ENCODE measurements at regions not wholly inside any gene's neighbourhood (a gene's known extent, or its start where the extent isn't known, plus 50 kb on each side); places are given as distances from the start of the nearest gene placed in this dataset.

DNA sequence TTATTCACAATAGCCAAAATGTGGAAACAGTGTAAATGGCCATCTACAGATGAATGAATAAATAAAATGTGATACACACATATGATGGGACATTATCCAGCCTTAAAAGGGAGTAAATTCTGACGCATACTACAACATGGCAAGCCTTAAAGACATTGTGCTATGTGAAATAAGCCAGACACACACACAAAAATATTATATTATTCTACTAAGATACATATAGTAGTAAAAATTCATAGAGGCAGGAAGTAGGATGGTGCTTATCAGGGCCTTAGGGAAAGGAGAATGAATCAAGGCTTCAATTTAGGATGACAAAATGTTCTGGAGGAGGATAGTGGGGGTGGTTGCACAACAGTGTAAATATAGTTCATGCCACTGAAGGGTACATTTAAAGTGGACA is 346.7 kb upstream of the SMARCA2 start:
- FAIRE-seq (no peak), DNase-seq (ENCODE audit: insufficient read length) (no peak)
- no peak for TF ChIP-seq POLR2AphosphoS5 (IDR thresholded peaks at IDR 0.05; ENCODE audit: low read depth, low read length)
- no peak for TF ChIP-seq POLR2A (IDR thresholded peaks at IDR 0.05; ENCODE audit: low read depth, low read length)
- TF ChIP-seq TAF1 (IDR thresholded peaks at IDR 0.05; ENCODE audit: borderline replicate concordance, low read depth, low read length) = no peak

DNA sequence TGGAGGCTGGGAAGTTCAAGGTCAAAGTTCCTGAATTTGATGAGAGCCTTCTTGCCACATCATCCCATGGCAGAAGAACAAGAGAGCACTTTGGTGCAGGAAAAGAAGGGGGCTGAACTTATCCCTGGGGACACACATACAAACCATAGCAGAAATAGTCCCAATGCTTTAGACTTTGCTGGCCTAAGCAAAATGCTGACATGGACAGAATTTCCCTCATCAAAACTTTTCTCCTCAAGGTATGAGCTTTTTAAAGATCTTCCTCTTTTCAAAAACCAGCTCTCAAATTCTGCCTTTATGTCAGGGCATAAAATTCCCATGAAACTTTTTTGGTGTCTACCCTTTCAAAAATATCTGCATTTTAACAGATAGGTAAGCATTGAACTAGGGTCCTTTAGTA is 341.8 kb upstream of the SMARCA2 start:
- FAIRE-seq (no peak), DNase-seq (ENCODE audit: insufficient read length) (no peak)
- TF ChIP-seq TAF1 (IDR thresholded peaks at IDR 0.05; ENCODE audit: borderline replicate concordance, low read depth, low read length) (no peak), POLR2AphosphoS5 (IDR thresholded peaks at IDR 0.05; ENCODE audit: low read depth, low read length) (no peak), POLR2A (IDR thresholded peaks at IDR 0.05; ENCODE audit: low read depth, low read length) (no peak)

DNA sequence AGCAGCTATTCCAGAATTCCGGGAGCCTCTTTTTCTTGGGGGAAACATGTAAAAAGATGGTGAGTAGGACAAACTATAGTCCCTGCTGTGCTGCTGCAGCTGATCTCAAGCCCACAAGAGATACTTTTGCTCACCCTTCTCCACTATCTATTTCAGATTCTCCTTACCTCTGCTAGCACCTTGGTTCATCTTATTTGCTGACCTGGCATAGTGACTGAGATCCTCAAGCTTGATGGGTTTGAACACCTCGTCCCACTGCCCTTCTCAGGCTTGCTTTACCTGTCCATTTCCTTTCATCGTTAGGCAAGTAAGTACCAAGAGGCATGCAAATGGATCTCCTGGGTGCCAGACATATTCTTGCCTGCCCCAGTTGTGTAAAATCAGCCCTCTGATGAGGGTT is 338.4 kb upstream of the SMARCA2 start:
- DNase-seq (ENCODE audit: insufficient read length) = no peak
- TF ChIP-seq POLR2AphosphoS5 (IDR thresholded peaks at IDR 0.05; ENCODE audit: low read depth, low read length) = no peak
- no peak for TF ChIP-seq POLR2A (IDR thresholded peaks at IDR 0.05; ENCODE audit: low read depth, low read length)
- no peak for TF ChIP-seq TAF1 (IDR thresholded peaks at IDR 0.05; ENCODE audit: borderline replicate concordance, low read depth, low read length)
- no peak for FAIRE-seq

GRCh38 chr9:1683951-1684350 is 331.2 kb upstream of the SMARCA2 start:
- TF ChIP-seq TAF1 (IDR thresholded peaks at IDR 0.05; ENCODE audit: borderline replicate concordance, low read depth, low read length) (no peak), POLR2A (IDR thresholded peaks at IDR 0.05; ENCODE audit: low read depth, low read length) (no peak), POLR2AphosphoS5 (IDR thresholded peaks at IDR 0.05; ENCODE audit: low read depth, low read length) (no peak)
- no peak for FAIRE-seq
- no peak for DNase-seq (ENCODE audit: insufficient read length)

DNA sequence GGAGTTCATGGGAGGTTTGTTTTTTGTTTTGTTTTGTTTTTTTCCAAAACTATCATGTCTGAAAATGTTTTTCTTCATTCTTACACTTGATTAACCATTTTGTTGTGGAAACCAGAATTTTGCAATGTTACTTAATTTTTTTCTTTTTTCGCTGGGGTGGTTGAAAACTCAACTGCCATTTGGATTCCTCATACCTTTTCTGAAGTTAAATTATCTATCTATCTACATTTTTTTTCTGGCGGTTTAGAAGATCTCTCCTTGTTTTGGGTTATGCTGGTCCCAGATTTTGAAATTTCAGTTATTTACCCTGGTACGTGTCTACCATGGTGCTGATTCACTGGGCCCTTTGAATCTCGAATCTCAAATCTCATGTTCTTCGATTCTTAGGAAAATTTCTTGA is 316.2 kb upstream of the SMARCA2 start:
- no peak for TF ChIP-seq POLR2A (IDR thresholded peaks at IDR 0.05; ENCODE audit: low read depth, low read length)
- TF ChIP-seq POLR2AphosphoS5 (IDR thresholded peaks at IDR 0.05; ENCODE audit: low read depth, low read length) = no peak
- no peak for TF ChIP-seq TAF1 (IDR thresholded peaks at IDR 0.05; ENCODE audit: borderline replicate concordance, low read depth, low read length)
- DNase-seq (ENCODE audit: insufficient read length) (no peak), FAIRE-seq (no peak)

DNA sequence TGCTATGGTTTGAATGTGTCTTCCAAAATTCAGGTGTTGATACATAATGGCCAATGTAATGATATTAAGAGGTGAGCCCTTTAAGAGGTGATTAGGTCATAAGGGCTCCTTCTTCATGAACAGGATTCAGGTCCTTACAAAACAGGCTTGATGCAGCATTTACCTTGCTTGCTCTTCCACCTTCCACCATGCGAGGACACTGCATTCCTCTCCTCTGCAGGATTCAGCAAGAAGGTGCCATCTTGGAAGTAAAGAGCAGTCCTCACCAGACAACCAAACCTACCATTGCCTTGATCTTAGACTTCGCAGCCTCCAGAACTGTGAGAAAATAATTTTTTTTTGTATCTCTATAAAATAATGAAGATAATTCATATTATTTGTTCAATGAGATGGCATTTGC is 314.0 kb upstream of the SMARCA2 start:
- no peak for DNase-seq (ENCODE audit: insufficient read length)
- TF ChIP-seq POLR2AphosphoS5 (IDR thresholded peaks at IDR 0.05; ENCODE audit: low read depth, low read length) = no peak
- FAIRE-seq = no peak

DNA sequence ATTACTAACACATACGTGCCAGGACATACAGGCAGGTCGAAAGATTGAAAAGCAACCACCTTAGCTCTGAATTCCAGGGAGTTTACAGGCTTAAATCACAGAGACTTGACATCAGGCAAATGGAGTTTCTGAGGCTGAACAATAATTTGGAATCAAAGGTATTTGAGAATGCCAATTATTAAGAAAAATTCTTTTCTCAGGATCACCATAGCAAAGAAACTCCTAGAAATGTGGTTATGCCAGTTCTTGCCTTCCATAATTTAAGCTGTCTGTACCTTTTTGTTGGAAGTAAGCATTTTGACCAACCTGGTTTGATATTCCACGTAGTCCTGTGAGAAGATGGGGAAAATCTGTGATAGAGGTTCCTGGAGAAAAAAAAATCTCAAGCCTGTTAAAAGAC is 312.4 kb upstream of the SMARCA2 start:
- DNase-seq (ENCODE audit: insufficient read length) = no peak
- FAIRE-seq = no peak
- no peak for TF ChIP-seq POLR2A (IDR thresholded peaks at IDR 0.05; ENCODE audit: low read depth, low read length)
- TF ChIP-seq TAF1 (IDR thresholded peaks at IDR 0.05; ENCODE audit: borderline replicate concordance, low read depth, low read length) = no peak
- no peak for TF ChIP-seq POLR2AphosphoS5 (IDR thresholded peaks at IDR 0.05; ENCODE audit: low read depth, low read length)

- FAIRE-seq = no peak
- no peak for DNase-seq (ENCODE audit: insufficient read length)
- TF ChIP-seq POLR2AphosphoS5 (IDR thresholded peaks at IDR 0.05; ENCODE audit: low read depth, low read length) (no peak), TAF1 (IDR thresholded peaks at IDR 0.05; ENCODE audit: borderline replicate concordance, low read depth, low read length) (no peak), POLR2A (IDR thresholded peaks at IDR 0.05; ENCODE audit: low read depth, low read length) (no peak)
Measured at GRCh38 chr9:1707291-1707690, 307.9 kb upstream of the SMARCA2 start.

DNA sequence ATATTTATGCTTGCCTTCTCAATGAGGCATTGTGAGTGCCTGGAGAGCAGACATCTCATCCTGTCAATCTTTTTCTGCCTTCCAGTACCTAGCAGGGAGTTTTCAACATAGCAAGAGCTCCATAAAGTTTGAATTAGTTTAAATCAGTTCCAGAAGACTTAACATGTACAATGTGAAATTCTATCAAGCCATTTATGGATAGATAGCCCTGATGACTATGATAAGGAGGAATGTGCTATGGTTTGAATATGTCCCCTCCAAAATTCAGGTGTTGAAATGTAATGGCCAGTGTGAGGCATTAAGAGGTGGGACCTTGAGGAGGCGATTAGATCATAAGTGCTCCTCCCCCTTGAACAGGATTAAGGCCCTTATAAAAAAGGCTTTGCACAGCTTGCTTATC is 306.9 kb upstream of the SMARCA2 start:
- FAIRE-seq (no peak), DNase-seq (ENCODE audit: insufficient read length) (no peak)
- no peak for TF ChIP-seq POLR2AphosphoS5 (IDR thresholded peaks at IDR 0.05; ENCODE audit: low read depth, low read length)
- TF ChIP-seq POLR2A (IDR thresholded peaks at IDR 0.05; ENCODE audit: low read depth, low read length) = no peak
- TF ChIP-seq TAF1 (IDR thresholded peaks at IDR 0.05; ENCODE audit: borderline replicate concordance, low read depth, low read length) = no peak

GRCh38 chr9:1709347-1709746 is 305.8 kb upstream of the SMARCA2 start:
- FAIRE-seq = no peak
- DNase-seq (ENCODE audit: insufficient read length) = no peak
- TF ChIP-seq POLR2AphosphoS5 (IDR thresholded peaks at IDR 0.05; ENCODE audit: low read depth, low read length) (no peak), TAF1 (IDR thresholded peaks at IDR 0.05; ENCODE audit: borderline replicate concordance, low read depth, low read length) (no peak), POLR2A (IDR thresholded peaks at IDR 0.05; ENCODE audit: low read depth, low read length) (no peak)

DNA sequence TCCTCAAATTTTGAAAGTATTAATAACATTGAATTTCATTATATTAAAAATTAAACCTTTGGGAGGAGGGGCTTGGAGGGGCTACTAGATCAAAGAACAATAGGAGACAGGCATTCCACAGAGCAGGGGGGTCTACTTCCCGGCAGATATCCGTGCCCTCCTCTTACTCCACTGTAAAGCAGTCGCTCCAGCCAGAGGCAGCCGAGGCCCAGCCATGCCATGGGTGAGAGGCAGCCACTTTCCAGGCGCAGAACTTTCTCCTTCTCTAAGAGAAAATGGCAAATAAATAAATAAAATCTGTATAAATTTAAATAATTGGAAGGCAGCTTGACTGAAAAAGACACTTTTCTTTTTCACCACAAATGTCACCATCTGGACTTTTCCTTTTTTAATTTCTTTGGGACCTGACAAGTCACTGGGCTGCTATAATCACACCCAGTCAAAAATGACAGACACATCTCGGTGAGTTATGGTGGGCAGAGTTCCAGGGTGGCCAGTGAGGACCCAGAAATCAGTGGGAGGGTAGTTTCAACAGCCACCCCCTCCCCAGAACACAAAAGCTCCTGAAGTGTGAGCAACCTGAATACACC is 302.2 kb upstream of the SMARCA2 start:
- FAIRE-seq = no peak
- no peak for DNase-seq (ENCODE audit: insufficient read length)
- no peak for TF ChIP-seq POLR2AphosphoS5 (IDR thresholded peaks at IDR 0.05; ENCODE audit: low read depth, low read length)

GRCh38 chr9:1713841-1714240 is 301.3 kb upstream of the SMARCA2 start:
- DNase-seq (ENCODE audit: insufficient read length) = no peak
- no peak for TF ChIP-seq POLR2A (IDR thresholded peaks at IDR 0.05; ENCODE audit: low read depth, low read length)
- no peak for TF ChIP-seq TAF1 (IDR thresholded peaks at IDR 0.05; ENCODE audit: borderline replicate concordance, low read depth, low read length)
- no peak for TF ChIP-seq POLR2AphosphoS5 (IDR thresholded peaks at IDR 0.05; ENCODE audit: low read depth, low read length)
- FAIRE-seq = no peak

- FAIRE-seq (no peak), DNase-seq (ENCODE audit: insufficient read length) (no peak)
- TF ChIP-seq TAF1 (IDR thresholded peaks at IDR 0.05; ENCODE audit: borderline replicate concordance, low read depth, low read length) (no peak), POLR2AphosphoS5 (IDR thresholded peaks at IDR 0.05; ENCODE audit: low read depth, low read length) (no peak), POLR2A (IDR thresholded peaks at IDR 0.05; ENCODE audit: low read depth, low read length) (no peak)
Measured at GRCh38 chr9:1717882-1718281, 297.3 kb upstream of the SMARCA2 start.
